HCT116 (cell line): ENCODE measurements at regions not wholly inside any gene's neighbourhood (a gene's known extent, or its start where the extent isn't known, plus 50 kb on each side); places are given as distances from the start of the nearest gene placed in this dataset.

Experiments used
- EZH2 ChIP-seq: fragments of 200-600 bp; sonication (generic); IDR thresholded peaks from 2 replicates; pipeline ENCODE4 v1.6.1; 2017; ENCODE audit warnings: antibody characterized with exemption, mixed run types
- EZH2phosphoT487 ChIP-seq: fragments of 200-600 bp; IDR thresholded peaks from 2 replicates; pipeline ENCODE4 v1.6.1; 2018; ENCODE audit warnings: antibody characterized with exemption, borderline replicate concordance
- TF ChIP-seq, protein P1 (sequence below), 3 experiments: fragments of 200-600 bp in 1 of 3; sonication (generic) in 1 of 3; IDR thresholded peaks in 2 of 3; conservative IDR thresholded peaks in 1 of 3; 2 replicates each; pipeline ENCODE4 v1.5.1; 2012 to 2017; ENCODE audit warnings: low read depth in 2 of 3, low read length in 2 of 3, antibody characterized with exemption in 1 of 3, borderline replicate concordance in 1 of 3, control low read depth in 1 of 3, mild to moderate bottlenecking in 1 of 3, mixed read lengths in 1 of 3, mixed run types in 1 of 3, moderate library complexity in 1 of 3; ENCODE audit not compliant: insufficient read depth in 1 of 3

DNA sequence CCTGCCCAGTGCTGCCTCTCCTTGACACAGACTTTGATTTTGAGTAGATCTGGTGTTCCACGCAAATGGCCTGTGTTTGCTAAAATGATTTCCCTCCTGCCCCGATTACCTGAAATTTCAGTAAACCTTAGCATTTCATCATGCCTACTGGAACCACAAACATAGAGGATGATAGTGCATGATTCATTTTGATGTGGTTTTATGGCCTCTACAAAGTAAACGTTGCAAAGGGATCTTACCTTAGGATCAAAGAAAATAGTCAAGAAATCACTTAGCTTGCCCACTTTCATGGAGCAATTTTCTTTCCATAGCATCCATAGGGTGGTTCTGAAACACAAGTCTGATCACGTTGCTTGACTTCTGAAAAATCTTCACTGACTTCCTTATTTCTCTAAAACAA, 524.6 kb upstream of the ATP11B start:
- TF ChIP-seq, protein P1, sequence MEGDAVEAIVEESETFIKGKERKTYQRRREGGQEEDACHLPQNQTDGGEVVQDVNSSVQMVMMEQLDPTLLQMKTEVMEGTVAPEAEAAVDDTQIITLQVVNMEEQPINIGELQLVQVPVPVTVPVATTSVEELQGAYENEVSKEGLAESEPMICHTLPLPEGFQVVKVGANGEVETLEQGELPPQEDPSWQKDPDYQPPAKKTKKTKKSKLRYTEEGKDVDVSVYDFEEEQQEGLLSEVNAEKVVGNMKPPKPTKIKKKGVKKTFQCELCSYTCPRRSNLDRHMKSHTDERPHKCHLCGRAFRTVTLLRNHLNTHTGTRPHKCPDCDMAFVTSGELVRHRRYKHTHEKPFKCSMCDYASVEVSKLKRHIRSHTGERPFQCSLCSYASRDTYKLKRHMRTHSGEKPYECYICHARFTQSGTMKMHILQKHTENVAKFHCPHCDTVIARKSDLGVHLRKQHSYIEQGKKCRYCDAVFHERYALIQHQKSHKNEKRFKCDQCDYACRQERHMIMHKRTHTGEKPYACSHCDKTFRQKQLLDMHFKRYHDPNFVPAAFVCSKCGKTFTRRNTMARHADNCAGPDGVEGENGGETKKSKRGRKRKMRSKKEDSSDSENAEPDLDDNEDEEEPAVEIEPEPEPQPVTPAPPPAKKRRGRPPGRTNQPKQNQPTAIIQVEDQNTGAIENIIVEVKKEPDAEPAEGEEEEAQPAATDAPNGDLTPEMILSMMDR (IDR thresholded peaks at IDR 0.05 in 2 of 3, conservative IDR thresholded peaks at IDR 0.05 in 1 of 3; ENCODE audit: borderline replicate concordance in 1 of 3, insufficient read depth in 1 of 3, low read depth in 2 of 3, low read length in 2 of 3) = no peak
- TF ChIP-seq EZH2 (no peak), EZH2phosphoT487 (no peak)
